Osteocyte (in vitro differentiated cells): ENCODE measurements at regions not wholly inside any gene's neighbourhood (a gene's known extent, or its start where the extent isn't known, plus 50 kb on each side); places are given as distances from the start of the nearest gene placed in this dataset.
A peak's percentile ranks its signal among the peaks of the same experiment; 100 is the strongest.

Experiments used
- DNase-seq: peaks from one replicate; pipeline ENCODE4 v3.0.0; 2021; ENCODE audit warnings: mixed read lengths; ENCODE audit not compliant: unreplicated experiment; ENCODE audit errors: extremely low spot score
- H3K27ac Mint-ChIP-seq: one replicate; pipeline ENCODE4 v1.8.0; 2021; ENCODE audit warnings: mild to moderate bottlenecking, mixed read lengths; ENCODE audit not compliant: unreplicated experiment
- H3K27me3 Mint-ChIP-seq: one replicate; pipeline ENCODE4 v1.8.0; 2021; ENCODE audit warnings: mixed read lengths; ENCODE audit not compliant: unreplicated experiment
- H3K36me3 Mint-ChIP-seq: one replicate; pipeline ENCODE4 v1.8.0; 2021; ENCODE audit warnings: mixed read lengths; ENCODE audit not compliant: unreplicated experiment
- H3K4me1 Mint-ChIP-seq: one replicate; pipeline ENCODE4 v1.8.0; 2021; ENCODE audit warnings: mixed read lengths; ENCODE audit not compliant: unreplicated experiment
- H3K4me3 Mint-ChIP-seq: one replicate; pipeline ENCODE4 v1.8.0; 2021; ENCODE audit warnings: mild to moderate bottlenecking, moderate library complexity, mixed read lengths; ENCODE audit not compliant: unreplicated experiment
- H3K9me3 Mint-ChIP-seq: one replicate; pipeline ENCODE4 v1.8.0; 2021; ENCODE audit warnings: mixed read lengths; ENCODE audit not compliant: unreplicated experiment
- CTCF ChIP-seq: fragments of 200-600 bp; sonication (generic); IDR thresholded peaks from 2 replicates; pipeline ENCODE4 v1.5.0; 2021; ENCODE audit warnings: antibody characterized with exemption, mild to moderate bottlenecking, moderate library complexity

- no peak for TF ChIP-seq CTCF
- Mint-ChIP-seq H3K4me3 (no peak overlapping the region), H3K27ac (no peak overlapping the region), H3K4me1 (no peaks in the 10 kb centered on the region), H3K36me3 (no peaks in the 10 kb centered on the region), H3K27me3 (no peaks in the 10 kb centered on the region), H3K9me3 (peaks cover 34% of the 10 kb centered on the region)
- no peak for DNase-seq
Measured at GRCh38 chrX:93580634-93581033, 92.7 kb downstream of the NAP1L3 start.

- Mint-ChIP-seq H3K9me3 (no peaks in the 10 kb centered on the region), H3K36me3 (no peaks in the 10 kb centered on the region), H3K27ac (no peak overlapping the region), H3K27me3 (no peaks in the 10 kb centered on the region), H3K4me1 (no peaks in the 10 kb centered on the region), H3K4me3 (no peak overlapping the region)
- DNase-seq, result no peak
- TF ChIP-seq CTCF, result peak; percentile 52
Measured at GRCh38 chrX:93538575-93538974, 134.8 kb downstream of the NAP1L3 start.

GRCh38 chrX:93528917-93529316, 144.5 kb downstream of the NAP1L3 start:
- H3K36me3 Mint-ChIP-seq, result no peaks in the 10 kb centered on the region
- H3K9me3 Mint-ChIP-seq, result peaks cover 6% of the 10 kb centered on the region
- no peaks in the 10 kb centered on the region for H3K4me1 Mint-ChIP-seq
- H3K27ac Mint-ChIP-seq, result no peak overlapping the region
- no peak for TF ChIP-seq CTCF
- no peaks in the 10 kb centered on the region for H3K27me3 Mint-ChIP-seq
- no peak for DNase-seq
- H3K4me3 Mint-ChIP-seq, result no peak overlapping the region
